ENCODE measurements at regions not wholly inside any gene's neighbourhood (a gene's known extent, or its start where the extent isn't known, plus 50 kb on each side); places are given as distances from the start of the nearest gene placed in this dataset.
A peak's percentile ranks its signal among the peaks of the same experiment; 100 is the strongest.

GRCh38 chr7:34320412-34320811 lies 337.6 kb upstream of the NPSR1 start:
- H3K4me2 ChIP-seq (ENCODE audit: low read length, poor library complexity, severe bottlenecking), result no peak overlapping the region
- H3K4me1 ChIP-seq (ENCODE audit: control insufficient read depth, insufficient read depth, low read depth, low read length), result peaks cover 3% of the 10 kb centered on the region
- H2BK5ac ChIP-seq (ENCODE audit: low read depth, low read length, poor library complexity, severe bottlenecking), result no peak overlapping the region
- no peaks in the 10 kb centered on the region for H3K27me3 ChIP-seq (ENCODE audit: control insufficient read depth in 1 of 2, insufficient read depth in 1 of 2, low read length in 2 of 2)
- H2AK5ac ChIP-seq (ENCODE audit: low read length, severe bottlenecking), result no peak overlapping the region
- H2BK15ac ChIP-seq (ENCODE audit: low read depth, poor library complexity, severe bottlenecking), result no peak overlapping the region
- peak overlapping the region in 1 of 2 experiments; percentile 11 for H3K14ac ChIP-seq (ENCODE audit: low read length in 2 of 2)
- no peaks in the 10 kb centered on the region for H3K9me3 ChIP-seq (ENCODE audit: control insufficient read depth, low read length)
- no peak overlapping the region for H2AFZ ChIP-seq (ENCODE audit: low read depth, low read length)
- no peak overlapping the region for H2BK120ac ChIP-seq (ENCODE audit: low read depth, low read length)
- H4K8ac ChIP-seq (ENCODE audit: low read length), result no peak overlapping the region
- H3K4me3 ChIP-seq (ENCODE audit: insufficient read depth in 1 of 2, low read depth in 1 of 2, low read length in 2 of 2), result no peak overlapping the region
- no peak overlapping the region for H3K4ac ChIP-seq (ENCODE audit: low read depth in 1 of 2, low read length in 2 of 2)
- no peak overlapping the region for H2BK12ac ChIP-seq (ENCODE audit: low read length in 2 of 2)
- DNase-seq, result no peak
- no peak overlapping the region for H4K91ac ChIP-seq (ENCODE audit: low read length)
- no peaks in the 10 kb centered on the region for H3K36me3 ChIP-seq (ENCODE audit: control insufficient read depth in 1 of 2, insufficient read depth in 2 of 2, low read depth in 1 of 2, low read length in 2 of 2)
- no peak overlapping the region for H3K27ac ChIP-seq (ENCODE audit: low read length, poor library complexity, severe bottlenecking)
- no peaks in the 10 kb centered on the region for H3K79me1 ChIP-seq (replicated peaks; ENCODE audit: low read length, poor library complexity, severe bottlenecking)
- H3K18ac ChIP-seq (ENCODE audit: low read depth in 1 of 2, low read length in 2 of 2), result no peak overlapping the region
- no peak overlapping the region for H3K23ac ChIP-seq (ENCODE audit: low read length in 2 of 2)
- 82% methylated on average over 6 of the region's 6 CpGs for WGBS
- H3K9ac ChIP-seq (ENCODE audit: low read length), result peak overlapping the region; percentile 48

GRCh38 chr7:34320926-34321661 lies 336.9 kb upstream of the NPSR1 start:
- H4K8ac ChIP-seq (ENCODE audit: low read length), result no peak overlapping the region
- H3K9ac ChIP-seq (ENCODE audit: low read length), result peak overlapping the region; percentile 48
- H3K9me3 ChIP-seq (ENCODE audit: control insufficient read depth, low read length), result no peaks in the 10 kb centered on the region
- no peak overlapping the region for H3K27ac ChIP-seq (ENCODE audit: low read length, poor library complexity, severe bottlenecking)
- H2BK12ac ChIP-seq (ENCODE audit: low read length in 2 of 2), result no peak overlapping the region
- 26% methylated on average over 25 of the region's 27 CpGs for WGBS
- no peak overlapping the region for H3K4ac ChIP-seq (ENCODE audit: low read depth in 1 of 2, low read length in 2 of 2)
- H3K4me2 ChIP-seq (ENCODE audit: low read length, poor library complexity, severe bottlenecking), result peak overlapping the region; percentile 66
- no peak overlapping the region for H3K23ac ChIP-seq (ENCODE audit: low read length in 2 of 2)
- H2BK120ac ChIP-seq (ENCODE audit: low read depth, low read length), result no peak overlapping the region
- H3K18ac ChIP-seq (ENCODE audit: low read depth in 1 of 2, low read length in 2 of 2), result no peak overlapping the region
- H4K91ac ChIP-seq (ENCODE audit: low read length), result no peak overlapping the region
- peaks cover 3% of the 10 kb centered on the region for H3K4me1 ChIP-seq (ENCODE audit: control insufficient read depth, insufficient read depth, low read depth, low read length)
- H2AFZ ChIP-seq (ENCODE audit: low read depth, low read length), result peak overlapping the region; percentile 72
- H2AK5ac ChIP-seq (ENCODE audit: low read length, severe bottlenecking), result no peak overlapping the region
- no peak overlapping the region for H2BK5ac ChIP-seq (ENCODE audit: low read depth, low read length, poor library complexity, severe bottlenecking)
- no peaks in the 10 kb centered on the region for H3K27me3 ChIP-seq (ENCODE audit: control insufficient read depth in 1 of 2, insufficient read depth in 1 of 2, low read length in 2 of 2)
- no peaks in the 10 kb centered on the region for H3K36me3 ChIP-seq (ENCODE audit: control insufficient read depth in 1 of 2, insufficient read depth in 2 of 2, low read depth in 1 of 2, low read length in 2 of 2)
- H2BK15ac ChIP-seq (ENCODE audit: low read depth, poor library complexity, severe bottlenecking), result no peak overlapping the region
- H3K4me3 ChIP-seq (ENCODE audit: insufficient read depth in 1 of 2, low read depth in 1 of 2, low read length in 2 of 2), result no peak overlapping the region
- no peak overlapping the region for H3K14ac ChIP-seq (ENCODE audit: low read length in 2 of 2)
- no peaks in the 10 kb centered on the region for H3K79me1 ChIP-seq (replicated peaks; ENCODE audit: low read length, poor library complexity, severe bottlenecking)
- DNase-seq, result peak; percentile 70

DNA sequence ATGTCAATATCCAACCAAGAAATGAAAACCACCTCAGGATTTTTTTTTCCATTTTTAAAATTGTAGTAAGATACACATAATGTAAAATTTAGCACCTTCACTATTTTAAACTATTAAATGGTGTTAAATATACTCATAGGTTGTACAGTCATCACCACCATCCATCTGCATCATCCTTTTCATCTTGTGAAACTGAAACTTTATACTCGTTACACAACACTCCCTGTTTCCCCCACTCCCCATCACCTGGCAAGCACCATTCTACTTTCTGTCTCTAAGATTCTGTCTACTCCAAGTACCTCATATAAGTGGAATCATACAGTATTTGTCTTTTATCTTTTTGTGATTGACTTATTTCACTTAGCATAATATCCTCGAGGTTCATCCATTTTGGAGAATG lies 335.2 kb upstream of the NPSR1 start:
- H3K4me2 ChIP-seq (ENCODE audit: low read length, poor library complexity, severe bottlenecking), result no peak overlapping the region

GRCh38 chr7:34327681-34328080 lies 330.3 kb upstream of the NPSR1 start:
- no peak overlapping the region for H4K91ac ChIP-seq (ENCODE audit: low read length)
- H3K4me2 ChIP-seq (ENCODE audit: low read length, poor library complexity, severe bottlenecking), result no peak overlapping the region
- H2BK120ac ChIP-seq (ENCODE audit: low read depth, low read length), result no peak overlapping the region
- H2BK12ac ChIP-seq (ENCODE audit: low read length in 2 of 2), result no peak overlapping the region
- H3K23ac ChIP-seq (ENCODE audit: low read length in 2 of 2), result no peak overlapping the region
- H3K36me3 ChIP-seq (ENCODE audit: control insufficient read depth in 1 of 2, insufficient read depth in 2 of 2, low read depth in 1 of 2, low read length in 2 of 2), result no peaks in the 10 kb centered on the region
- H2BK5ac ChIP-seq (ENCODE audit: low read depth, low read length, poor library complexity, severe bottlenecking), result no peak overlapping the region
- H3K9ac ChIP-seq (ENCODE audit: low read length), result no peak overlapping the region
- no peak overlapping the region for H2AK5ac ChIP-seq (ENCODE audit: low read length, severe bottlenecking)
- no peak for DNase-seq
- no peaks in the 10 kb centered on the region for H3K27me3 ChIP-seq (ENCODE audit: control insufficient read depth in 1 of 2, insufficient read depth in 1 of 2, low read length in 2 of 2)
- H4K8ac ChIP-seq (ENCODE audit: low read length), result no peak overlapping the region
- H3K79me1 ChIP-seq (replicated peaks; ENCODE audit: low read length, poor library complexity, severe bottlenecking), result no peaks in the 10 kb centered on the region
- no peak overlapping the region for H2BK15ac ChIP-seq (ENCODE audit: low read depth, poor library complexity, severe bottlenecking)
- 94% methylated on average over 1 of the region's 1 CpG for WGBS
- H3K4ac ChIP-seq (ENCODE audit: low read depth in 1 of 2, low read length in 2 of 2), result no peak overlapping the region
- no peaks in the 10 kb centered on the region for H3K9me3 ChIP-seq (ENCODE audit: control insufficient read depth, low read length)
- no peaks in the 10 kb centered on the region for H3K4me1 ChIP-seq (ENCODE audit: control insufficient read depth, insufficient read depth, low read depth, low read length)
- no peak overlapping the region for H3K18ac ChIP-seq (ENCODE audit: low read depth in 1 of 2, low read length in 2 of 2)
- H2AFZ ChIP-seq (ENCODE audit: low read depth, low read length), result no peak overlapping the region
- no peak overlapping the region for H3K14ac ChIP-seq (ENCODE audit: low read length in 2 of 2)
- H3K4me3 ChIP-seq (ENCODE audit: insufficient read depth in 1 of 2, low read depth in 1 of 2, low read length in 2 of 2), result no peak overlapping the region
- no peak overlapping the region for H3K27ac ChIP-seq (ENCODE audit: low read length, poor library complexity, severe bottlenecking)

More for the DNA sequence above, 335.2 kb upstream of the NPSR1 start:
- Histone ChIP-seq H4K91ac (ENCODE audit: low read length) (no peak overlapping the region), H3K27me3 (ENCODE audit: control insufficient read depth in 1 of 2, insufficient read depth in 1 of 2, low read length in 2 of 2) (no peaks in the 10 kb centered on the region), H3K27ac (ENCODE audit: low read length, poor library complexity, severe bottlenecking) (no peak overlapping the region), H3K9ac (ENCODE audit: low read length) (no peak overlapping the region), H3K9me3 (ENCODE audit: control insufficient read depth, low read length) (no peaks in the 10 kb centered on the region), H2BK5ac (ENCODE audit: low read depth, low read length, poor library complexity, severe bottlenecking) (no peak overlapping the region), H3K4me1 (ENCODE audit: control insufficient read depth, insufficient read depth, low read depth, low read length) (peaks cover 3% of the 10 kb centered on the region), H3K4ac (ENCODE audit: low read depth in 1 of 2, low read length in 2 of 2) (no peak overlapping the region), H3K23ac (ENCODE audit: low read length in 2 of 2) (no peak overlapping the region), H2AFZ (ENCODE audit: low read depth, low read length) (no peak overlapping the region), H2AK5ac (ENCODE audit: low read length, severe bottlenecking) (no peak overlapping the region), H4K8ac (ENCODE audit: low read length) (no peak overlapping the region), H3K4me3 (ENCODE audit: insufficient read depth in 1 of 2, low read depth in 1 of 2, low read length in 2 of 2) (no peak overlapping the region), H2BK12ac (ENCODE audit: low read length in 2 of 2) (no peak overlapping the region), H3K79me1 (replicated peaks; ENCODE audit: low read length, poor library complexity, severe bottlenecking) (no peaks in the 10 kb centered on the region), H2BK15ac (ENCODE audit: low read depth, poor library complexity, severe bottlenecking) (no peak overlapping the region), H3K18ac (ENCODE audit: low read depth in 1 of 2, low read length in 2 of 2) (no peak overlapping the region), H2BK120ac (ENCODE audit: low read depth, low read length) (no peak overlapping the region), H3K14ac (ENCODE audit: low read length in 2 of 2) (no peak overlapping the region), H3K36me3 (ENCODE audit: control insufficient read depth in 1 of 2, insufficient read depth in 2 of 2, low read depth in 1 of 2, low read length in 2 of 2) (no peaks in the 10 kb centered on the region)
- no peak for DNase-seq
- WGBS, result 100% methylated on average over 2 of the region's 2 CpGs

Data from mesenchymal stem cell (in vitro differentiated cells and primary cell).